HCEC 1CT (cell line): ENCODE measurements at regions not wholly inside any gene's neighbourhood (a gene's known extent, or its start where the extent isn't known, plus 50 kb on each side); places are given as distances from the start of the nearest gene placed in this dataset.
"Not testable (repeated sequence)": the region's sequence is repeated elsewhere in the genome, so short reads cannot be mapped to it uniquely, and the experiment has no call there.

ENCODE experiments used
- DNase-seq: peaks from one replicate; pipeline ENCODE4 v3.0.0-alpha.2; 2017

GRCh38 chrX:11836284-11836683, 78.2 kb downstream of the MSL3 start:
- DNase-seq: no peak

- DNase-seq: no peak
Observed at GRCh38 chrX:11837437-11837836, 79.4 kb downstream of the MSL3 start.

- DNase-seq: no peak
Observed at GRCh38 chrX:11864171-11864570, 106.1 kb downstream of the MSL3 start.

DNA sequence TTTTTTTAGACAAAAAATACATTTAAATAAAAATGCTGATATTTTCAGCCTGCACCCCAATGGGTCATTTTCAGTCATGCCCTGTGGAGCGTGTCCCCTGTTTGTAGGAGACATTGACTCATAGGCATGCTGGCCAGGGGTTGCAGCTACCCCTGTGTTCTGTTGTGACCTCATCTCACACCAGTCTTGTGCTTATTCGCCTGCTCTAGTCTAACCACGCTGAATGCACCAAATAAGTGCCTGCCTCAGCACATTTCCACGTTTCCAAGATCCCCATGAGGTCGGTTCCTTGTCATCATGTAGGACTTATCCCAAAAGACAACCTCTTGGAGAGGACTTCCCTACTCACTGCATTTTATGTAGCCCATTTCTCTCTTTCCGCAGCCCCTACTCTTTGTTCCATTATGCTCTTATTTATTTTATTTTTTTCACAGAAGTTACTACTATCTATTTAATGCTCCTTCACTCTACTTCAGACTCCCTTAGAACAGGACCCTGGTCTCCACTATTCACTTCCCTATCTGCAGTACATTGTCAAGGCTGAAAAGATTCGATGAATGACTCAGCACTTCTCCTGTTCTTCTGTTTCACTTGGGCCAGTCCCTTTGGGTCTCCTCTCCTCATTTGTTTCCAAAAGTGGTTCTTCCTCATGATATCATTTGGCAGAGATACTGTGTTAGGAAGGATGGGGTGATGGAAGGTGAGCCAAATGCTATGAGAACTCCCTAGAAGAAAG, 109.7 kb downstream of the MSL3 start:
- no peak for DNase-seq

GRCh38 chrX:11870789-11871188, 112.8 kb downstream of the MSL3 start:
- no peak for DNase-seq

- no peak for DNase-seq
Observed at GRCh38 chrX:11881485-11882170, 123.6 kb downstream of the MSL3 start.

GRCh38 chrX:11886745-11887144, 128.7 kb downstream of the MSL3 start:
- DNase-seq: peak; percentile 30

DNA sequence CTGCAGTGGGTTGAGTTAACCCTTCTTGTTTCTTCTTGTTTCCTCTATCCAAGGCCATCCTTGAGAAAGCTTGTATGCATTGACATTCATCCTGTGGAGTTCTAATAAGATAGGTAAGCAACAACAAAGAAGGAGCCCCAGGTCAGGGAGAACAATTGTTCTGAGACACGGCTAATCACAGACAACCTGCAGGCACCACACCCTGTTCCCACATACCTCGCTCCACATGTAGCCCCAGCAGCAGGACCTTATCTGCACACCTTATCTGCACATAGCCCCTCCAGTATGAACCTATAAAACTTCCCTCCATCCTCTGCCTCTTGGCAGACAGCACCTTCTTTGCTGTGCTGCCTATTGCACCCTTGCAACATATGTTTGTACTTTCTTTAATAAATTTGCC, 129.1 kb downstream of the MSL3 start:
- no peak for DNase-seq

DNA sequence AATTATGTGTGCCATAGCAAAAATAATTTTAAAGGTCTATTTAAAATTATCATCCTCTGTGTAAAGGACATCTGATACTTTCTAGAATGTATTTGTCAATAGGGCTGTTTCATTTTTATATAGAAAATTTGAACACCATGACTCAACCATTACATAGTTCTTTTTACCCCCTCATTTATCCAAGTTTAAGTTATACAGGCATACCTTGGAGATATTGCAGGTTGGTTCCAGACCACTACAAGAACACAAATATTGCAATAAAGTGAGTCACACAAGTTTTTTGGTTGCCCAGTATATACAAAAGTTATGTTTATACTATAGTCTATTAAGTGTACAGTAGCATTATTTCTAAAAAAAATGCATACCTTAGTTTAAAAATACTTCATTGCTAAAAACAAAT, 130.4 kb downstream of the MSL3 start:
- DNase-seq: no peak

DNA sequence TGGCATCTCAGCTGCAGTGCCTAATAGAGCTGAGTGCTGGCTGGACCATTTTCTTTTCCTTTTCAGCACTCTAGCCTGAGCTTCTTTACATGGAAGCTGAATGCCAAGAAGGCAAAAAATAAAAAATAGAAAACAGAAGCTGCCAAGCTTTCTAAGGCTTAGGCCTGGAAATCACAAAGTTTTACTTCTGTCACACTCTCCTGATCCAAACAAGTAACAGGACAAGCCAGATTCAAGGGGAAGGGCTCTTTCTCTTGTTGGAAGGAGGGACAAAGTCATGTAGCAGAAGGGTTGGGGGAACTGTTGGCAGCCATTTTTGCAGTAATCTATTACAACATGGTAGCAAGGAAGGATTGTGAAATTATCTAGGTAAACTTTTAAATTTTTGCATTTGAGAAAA, 131.8 kb downstream of the MSL3 start:
- no peak for DNase-seq

GRCh38 chrX:11890836-11891514, 132.9 kb downstream of the MSL3 start:
- DNase-seq: no peak

- DNase-seq: no peak
Observed at GRCh38 chrX:11893933-11894710, 136.1 kb downstream of the MSL3 start.

DNA sequence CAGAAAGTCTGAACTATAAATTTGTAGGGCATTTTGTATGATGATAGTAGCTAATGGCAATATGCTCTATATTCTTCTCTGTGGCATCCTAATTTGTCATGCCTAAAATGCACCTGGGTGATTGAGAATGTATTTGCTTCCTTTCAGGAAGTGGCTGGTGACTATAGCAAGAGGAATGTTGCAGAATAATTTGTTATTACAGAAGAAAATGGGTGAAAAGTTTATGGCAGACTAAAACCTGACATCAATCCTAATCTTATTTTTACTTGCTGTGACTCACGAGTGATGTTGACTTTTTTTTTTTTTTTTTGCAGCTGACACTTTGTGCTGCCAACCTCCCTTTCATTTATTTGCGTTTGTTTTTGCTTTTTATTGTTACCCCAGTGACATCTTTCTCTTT, 141.1 kb downstream of the MSL3 start:
- DNase-seq: peak; percentile 36

DNA sequence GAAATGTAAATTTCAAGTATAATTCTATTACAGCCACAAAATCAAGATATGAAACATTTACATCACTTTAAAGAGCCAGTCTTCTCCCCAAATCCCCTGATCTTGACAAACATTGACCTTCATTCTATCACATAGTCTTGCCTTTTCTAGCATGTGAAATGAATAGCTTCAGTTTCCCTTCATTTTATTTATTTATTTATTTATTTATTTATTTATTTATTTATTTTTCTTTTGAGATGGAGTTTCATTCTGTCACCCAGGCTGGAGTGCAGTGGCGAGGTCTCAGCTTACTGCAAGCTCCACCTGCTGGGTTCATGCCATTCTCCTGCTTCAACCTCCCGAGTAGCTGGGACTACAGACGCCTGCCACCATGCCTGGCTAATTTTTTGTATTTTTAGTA, 147.9 kb downstream of the MSL3 start:
- DNase-seq: not testable (repeated sequence)

GRCh38 chrX:11908371-11908770, 150.3 kb downstream of the MSL3 start:
- peak; percentile 15 for DNase-seq

DNA sequence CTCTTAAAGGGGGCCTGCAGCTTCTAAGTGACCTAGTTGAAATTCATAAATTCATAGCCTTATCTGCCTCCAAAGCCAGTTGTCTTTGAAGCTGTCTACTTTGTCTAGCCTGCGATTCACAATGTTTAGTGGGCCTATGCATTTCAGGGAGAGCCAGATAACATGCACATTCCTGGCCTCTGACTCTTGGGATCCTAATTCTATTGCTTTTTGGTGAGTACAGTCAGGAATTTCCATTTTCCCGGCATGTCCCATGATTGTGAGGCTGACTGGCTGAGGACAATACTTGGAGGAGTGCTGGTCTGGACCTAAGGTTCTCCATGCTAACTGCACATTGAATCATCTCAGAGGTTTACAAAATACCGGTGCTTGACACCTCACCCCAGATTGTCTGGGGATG, 155.0 kb downstream of the MSL3 start:
- no peak for DNase-seq

DNA sequence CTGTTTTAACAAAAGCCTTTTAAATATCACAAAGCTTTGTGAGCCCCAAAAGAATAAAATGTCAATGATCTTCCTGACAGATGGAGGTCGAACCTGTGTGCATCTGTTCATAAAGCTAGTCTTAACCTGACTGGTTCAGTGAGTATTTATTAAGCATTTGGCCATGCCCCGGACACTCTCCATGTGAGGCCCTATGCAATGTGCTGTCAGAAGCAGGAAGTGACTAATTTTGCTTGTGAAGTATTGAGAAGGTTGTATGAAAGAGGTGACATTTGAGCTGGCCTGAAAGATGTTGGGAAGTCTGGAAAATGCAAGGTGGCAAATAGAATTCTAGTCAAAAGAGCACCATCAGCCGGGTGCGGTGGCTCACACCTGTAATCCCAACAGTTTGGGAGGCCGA, 171.4 kb downstream of the MSL3 start:
- DNase-seq: no peak

- no peak for DNase-seq
Observed at GRCh38 chrX:11932423-11932822, 174.4 kb downstream of the MSL3 start.

GRCh38 chrX:11934089-11934488, 176.1 kb downstream of the MSL3 start:
- no peak for DNase-seq

GRCh38 chrX:11941571-11941970, 183.5 kb downstream of the MSL3 start:
- no peak for DNase-seq

- peak; percentile 70 for DNase-seq
Observed at GRCh38 chrX:11944501-11944900, 186.5 kb downstream of the MSL3 start.

DNA sequence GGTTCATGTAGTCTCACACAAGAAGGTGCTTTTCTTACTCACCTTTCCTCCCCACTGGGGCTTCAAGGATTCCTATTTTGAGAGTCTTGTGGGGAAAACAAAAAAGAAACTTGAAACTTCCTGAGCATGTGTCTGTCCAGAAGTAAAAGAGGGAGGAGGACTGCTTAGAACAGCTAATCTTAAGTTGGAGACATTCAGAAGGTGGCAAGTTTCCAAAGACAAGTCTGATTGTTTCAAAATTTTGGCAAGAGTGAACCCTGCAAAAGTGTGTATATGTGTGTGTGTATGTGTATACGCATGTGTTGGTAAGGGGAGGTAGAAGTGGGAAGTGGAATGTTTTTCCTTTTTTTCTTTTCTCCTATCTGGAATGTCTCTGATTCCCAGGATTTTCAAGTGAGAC, 189.0 kb upstream of the FRMPD4 start:
- no peak for DNase-seq

- no peak for DNase-seq
Observed at GRCh38 chrX:11952176-11952720, 186.0 kb upstream of the FRMPD4 start.
